Karpas-422 (cell line): ENCODE measurements at regions not wholly inside any gene's neighbourhood (a gene's known extent, or its start where the extent isn't known, plus 50 kb on each side); places are given as distances from the start of the nearest gene placed in this dataset.

Experiments
- DNase-seq: peaks from one replicate; pipeline ENCODE4 v3.0.0-alpha.2; 2015
- H2AFZ ChIP-seq: fragments of 200-600 bp; sonication (generic); 2 replicates; pipeline ENCODE4 v1.6.1; 2014; ENCODE audit warnings: antibody characterized with exemption, low read length, mixed read lengths
- H3K27ac ChIP-seq: fragments of 200-600 bp; sonication (generic); 2 replicates; pipeline ENCODE4 v1.5.1; 2014; ENCODE audit warnings: mild to moderate bottlenecking, low read length, moderate library complexity
- H3K27me3 ChIP-seq: fragments of 200-600 bp; sonication (generic); 2 replicates; pipeline ENCODE4 v1.6.1; 2014; ENCODE audit warnings: low read length, mixed read lengths
- H3K36me3 ChIP-seq: fragments of 200-600 bp; sonication (generic); 2 replicates; pipeline ENCODE4 v1.6.1; 2014; ENCODE audit warnings: low read length, mixed read lengths; ENCODE audit not compliant: insufficient read depth
- H3K4me1 ChIP-seq: fragments of 200-600 bp; sonication (generic); 2 replicates; pipeline ENCODE4 v1.6.1; 2014; ENCODE audit warnings: mild to moderate bottlenecking, low read length, mixed read lengths
- H3K4me2 ChIP-seq: fragments of 200-600 bp; sonication (generic); 2 replicates; pipeline ENCODE4 v1.6.1; 2014; ENCODE audit warnings: low read length, low read depth, mild to moderate bottlenecking; ENCODE audit not compliant: poor library complexity, severe bottlenecking
- H3K4me3 ChIP-seq: fragments of 200-600 bp; sonication (generic); 2 replicates; pipeline ENCODE4 v1.5.1; 2014; ENCODE audit warnings: mild to moderate bottlenecking, antibody characterized with exemption, low read length, mixed read lengths
- H3K79me2 ChIP-seq: fragments of 200-600 bp; sonication (generic); 2 replicates; pipeline ENCODE4 v1.6.1; 2014; ENCODE audit warnings: mild to moderate bottlenecking, low read length, mixed read lengths
- H3K9ac ChIP-seq: fragments of 200-600 bp; sonication (generic); 2 replicates; pipeline ENCODE4 v1.6.0; 2014; ENCODE audit warnings: low read length
- H3K9me2 ChIP-seq: fragments of 200-600 bp; sonication (generic), shearing (Covaris generic); replicated peaks from 2 replicates; pipeline ENCODE4 v1.6.0; 2014; ENCODE audit warnings: mild to moderate bottlenecking, low read length, moderate library complexity; ENCODE audit not compliant: insufficient read depth
- H3K9me3 ChIP-seq: fragments of 300-700, 200-600 bp; sonication (generic); 2 replicates; pipeline ENCODE4 v1.6.1; 2014; ENCODE audit warnings: low read length, mixed read lengths
- H4K20me1 ChIP-seq: fragments of 200-600 bp; sonication (generic); 2 replicates; pipeline ENCODE4 v1.6.1; 2014; ENCODE audit warnings: mild to moderate bottlenecking, antibody characterized with exemption, low read length, low read depth; ENCODE audit not compliant: insufficient read depth

DNA sequence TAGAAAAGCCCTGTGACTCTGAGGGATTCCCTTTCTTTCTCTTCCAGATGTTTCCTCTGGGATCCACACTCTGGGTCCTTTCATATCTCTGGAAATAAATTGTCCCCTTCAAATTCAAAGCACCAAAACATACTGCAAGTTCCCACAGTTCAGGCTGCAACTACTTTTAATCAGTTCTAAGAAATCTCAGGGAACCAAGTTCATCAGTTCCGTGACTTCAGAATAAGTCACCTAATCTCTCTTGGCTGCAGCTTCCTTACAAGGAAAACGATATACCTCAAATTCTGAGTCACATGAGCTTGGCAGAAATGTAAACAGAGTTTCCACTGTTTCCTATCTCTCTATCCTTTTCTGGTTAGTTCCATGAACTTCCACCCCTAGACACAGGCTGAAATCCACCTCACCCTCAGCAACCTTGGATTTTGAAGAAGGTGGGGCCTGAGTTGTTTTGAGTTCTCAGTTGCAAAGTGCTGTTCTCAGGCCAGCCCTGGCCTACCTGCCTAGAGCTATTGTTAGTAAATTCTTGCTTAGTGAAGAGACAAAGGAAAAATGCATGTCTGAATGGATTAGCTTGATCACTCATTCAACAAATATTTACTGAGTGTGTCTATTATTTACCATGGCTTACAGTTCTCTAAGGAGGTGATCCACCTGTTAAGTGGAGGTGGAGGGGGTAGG is 59.3 kb upstream of the IL6 start:
- DNase-seq = no peak
- H3K9me3 ChIP-seq = no peaks in the 10 kb centered on the region
- no peaks in the 10 kb centered on the region for H3K9me2 ChIP-seq
- H3K36me3 ChIP-seq = no peaks in the 10 kb centered on the region
- H2AFZ ChIP-seq = no peak overlapping the region
- no peak overlapping the region for H3K4me3 ChIP-seq
- no peaks in the 10 kb centered on the region; the same call in 1 of the 2 replicates for H3K27me3 ChIP-seq
- no peak overlapping the region for H3K4me2 ChIP-seq
- H3K9ac ChIP-seq = no peak overlapping the region
- H3K27ac ChIP-seq = no peak overlapping the region
- H3K4me1 ChIP-seq = peaks cover 7% of the 10 kb centered on the region
- no peaks in the 10 kb centered on the region for H3K79me2 ChIP-seq
- H4K20me1 ChIP-seq = no peaks in the 10 kb centered on the region

DNA sequence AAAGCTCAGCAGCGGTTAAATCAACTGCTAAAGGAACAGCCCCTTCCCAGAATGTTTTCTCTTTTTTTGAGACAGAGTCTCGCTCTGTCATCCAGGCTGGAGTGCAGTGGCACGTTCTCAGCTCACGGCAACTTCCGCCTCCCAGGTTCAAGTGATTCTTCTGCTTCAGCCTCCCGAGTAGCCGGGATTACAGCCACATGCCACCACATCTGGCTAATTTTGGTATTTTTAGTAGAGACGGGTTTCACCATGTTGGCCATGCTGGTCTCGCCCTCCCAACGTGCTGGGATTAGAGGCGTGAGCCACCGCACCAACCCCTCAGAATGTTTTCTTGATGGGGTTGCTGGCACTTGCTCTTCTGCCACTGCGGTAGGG is 59.8 kb upstream of the IL6 start:
- no peak overlapping the region for H2AFZ ChIP-seq
- no peak overlapping the region for H3K9ac ChIP-seq
- no peaks in the 10 kb centered on the region; the same call in 1 of the 2 replicates for H3K27me3 ChIP-seq
- H4K20me1 ChIP-seq = no peaks in the 10 kb centered on the region
- H3K9me2 ChIP-seq = no peaks in the 10 kb centered on the region
- H3K4me2 ChIP-seq = no peak overlapping the region
- H3K36me3 ChIP-seq = no peaks in the 10 kb centered on the region
- H3K79me2 ChIP-seq = no peaks in the 10 kb centered on the region
- peaks cover 12% of the 10 kb centered on the region for H3K4me1 ChIP-seq
- DNase-seq = no peak
- no peaks in the 10 kb centered on the region for H3K9me3 ChIP-seq
- H3K27ac ChIP-seq = no peak overlapping the region
- H3K4me3 ChIP-seq = no peak overlapping the region

DNA sequence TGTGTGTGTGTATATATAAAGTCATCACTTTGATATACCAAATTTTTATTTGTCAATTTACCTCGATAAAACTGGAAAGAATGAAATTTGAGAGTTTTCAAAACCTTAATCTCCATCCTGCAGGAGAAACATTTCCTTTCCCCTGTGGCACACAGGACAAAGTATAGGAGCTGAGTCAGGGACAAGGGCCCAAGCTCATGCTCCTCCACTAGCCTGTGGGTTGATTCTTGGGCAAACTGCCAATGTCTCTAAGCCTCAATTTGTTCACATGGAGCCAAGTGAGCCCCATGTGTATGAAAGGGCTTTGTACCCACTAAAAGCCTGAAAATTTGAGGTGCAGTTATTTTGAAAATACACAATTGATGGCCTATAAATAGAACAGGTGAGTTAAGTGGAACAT is 60.3 kb upstream of the IL6 start:
- H3K27me3 ChIP-seq = no peaks in the 10 kb centered on the region; the same call in 1 of the 2 replicates
- no peak for DNase-seq
- no peaks in the 10 kb centered on the region for H3K9me3 ChIP-seq
- no peak overlapping the region for H3K9ac ChIP-seq
- H4K20me1 ChIP-seq = no peaks in the 10 kb centered on the region
- H3K36me3 ChIP-seq = no peaks in the 10 kb centered on the region
- H2AFZ ChIP-seq = no peak overlapping the region
- no peak overlapping the region for H3K4me2 ChIP-seq
- peaks cover 16% of the 10 kb centered on the region for H3K4me1 ChIP-seq
- H3K27ac ChIP-seq = no peak overlapping the region
- no peak overlapping the region for H3K4me3 ChIP-seq
- no peaks in the 10 kb centered on the region for H3K79me2 ChIP-seq
- H3K9me2 ChIP-seq = no peaks in the 10 kb centered on the region

DNA sequence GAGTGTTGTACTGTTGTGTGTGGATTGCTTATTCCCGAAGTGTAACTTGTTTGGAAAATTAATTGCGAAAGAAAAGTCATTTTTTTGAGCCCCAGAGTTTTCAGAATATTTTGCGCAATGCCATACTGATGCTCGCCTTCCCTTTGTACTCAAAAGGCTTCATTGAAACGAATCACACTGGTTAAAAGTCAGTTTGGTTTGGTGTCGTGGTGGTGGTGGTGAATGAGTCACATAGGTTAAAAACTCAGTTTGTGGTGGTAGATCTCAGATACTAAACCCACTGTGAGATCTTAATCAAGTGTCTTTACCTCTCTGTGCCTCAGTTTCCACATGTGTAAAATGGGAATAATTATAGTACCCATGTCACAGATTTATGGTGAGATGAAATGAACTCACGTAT is 61.1 kb upstream of the IL6 start:
- no peak for DNase-seq
- no peak overlapping the region for H3K27ac ChIP-seq
- no peak overlapping the region for H3K9ac ChIP-seq
- H3K9me2 ChIP-seq = no peaks in the 10 kb centered on the region
- H4K20me1 ChIP-seq = no peaks in the 10 kb centered on the region
- peaks cover 11% of the 10 kb centered on the region for H3K4me1 ChIP-seq
- no peak overlapping the region for H2AFZ ChIP-seq
- no peaks in the 10 kb centered on the region for H3K9me3 ChIP-seq
- H3K4me3 ChIP-seq = no peak overlapping the region
- H3K79me2 ChIP-seq = no peaks in the 10 kb centered on the region
- no peak overlapping the region for H3K4me2 ChIP-seq
- no peaks in the 10 kb centered on the region for H3K27me3 ChIP-seq
- H3K36me3 ChIP-seq = no peaks in the 10 kb centered on the region

DNA sequence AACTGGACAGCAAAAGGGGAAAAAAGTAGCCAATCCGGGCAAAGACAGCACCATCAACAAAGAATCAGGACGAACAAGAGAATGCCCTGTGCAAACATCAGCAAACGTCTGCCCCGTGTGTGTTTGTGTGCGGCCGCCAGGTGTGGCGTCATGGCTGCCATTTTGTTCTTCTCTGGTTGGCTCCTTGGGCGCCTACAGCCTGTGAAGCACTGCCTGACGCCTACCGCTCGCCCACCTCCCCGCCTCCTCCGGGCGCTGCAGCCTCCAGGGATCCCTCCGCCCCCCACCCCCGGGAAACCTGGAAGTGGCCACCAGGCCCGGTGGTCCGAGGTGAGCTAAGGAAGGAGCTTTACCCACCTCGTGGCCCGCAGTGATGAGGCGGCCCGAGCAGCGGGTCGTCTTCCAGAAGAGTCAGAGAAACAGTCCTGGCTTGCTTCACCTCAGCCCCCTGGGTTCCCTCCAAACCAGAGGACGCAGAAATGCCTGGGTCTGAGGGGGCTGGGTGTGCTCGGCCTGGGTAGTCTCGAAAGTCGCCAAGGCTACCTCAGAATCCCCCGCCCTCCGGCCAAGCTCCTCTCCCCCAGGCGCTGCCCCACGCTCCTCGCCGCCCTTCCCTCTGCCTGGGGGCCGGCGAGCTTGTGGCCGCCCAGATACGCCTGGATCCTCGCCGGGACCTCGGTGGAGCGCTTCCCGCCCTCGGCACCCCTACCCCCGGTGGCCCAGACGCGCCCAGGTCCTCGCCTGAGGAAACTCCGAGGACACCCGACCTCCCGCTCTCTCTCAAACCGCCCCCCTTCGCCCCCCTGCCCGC is 61.8 kb upstream of the IL6 start:
- Histone ChIP-seq H3K4me3 (no peak overlapping the region), H3K9me2 (no peaks in the 10 kb centered on the region), H4K20me1 (no peaks in the 10 kb centered on the region), H3K9ac (no peak overlapping the region), H3K27me3 (no peaks in the 10 kb centered on the region), H3K36me3 (no peaks in the 10 kb centered on the region), H3K79me2 (no peaks in the 10 kb centered on the region), H3K4me1 (peaks cover 10% of the 10 kb centered on the region), H2AFZ (no peak overlapping the region), H3K27ac (no peak overlapping the region), H3K9me3 (no peaks in the 10 kb centered on the region), H3K4me2 (no peak overlapping the region)
- no peak for DNase-seq

DNA sequence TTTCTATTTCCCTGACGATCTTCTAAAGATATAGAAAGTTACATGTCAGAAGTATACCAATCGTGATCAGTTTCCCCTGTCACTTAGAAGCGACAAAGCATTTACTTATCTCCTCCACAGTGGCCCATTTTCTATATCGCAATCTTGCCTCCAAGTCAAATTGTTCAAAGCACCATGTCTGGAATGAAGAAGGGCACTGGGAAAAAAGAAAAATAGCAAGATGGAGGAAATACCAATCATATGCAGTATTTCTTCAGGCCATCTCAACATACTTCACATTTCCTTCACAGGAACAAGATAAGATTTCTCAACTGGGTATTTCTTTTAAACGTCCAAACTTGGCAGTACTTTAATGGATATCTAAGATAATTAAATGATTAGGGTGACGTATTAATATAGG is 63.3 kb upstream of the IL6 start:
- H3K27me3 ChIP-seq = no peaks in the 10 kb centered on the region
- no peaks in the 10 kb centered on the region for H3K79me2 ChIP-seq
- no peak overlapping the region for H3K4me3 ChIP-seq
- H3K9me2 ChIP-seq = no peaks in the 10 kb centered on the region
- no peak overlapping the region for H2AFZ ChIP-seq
- H3K36me3 ChIP-seq = no peaks in the 10 kb centered on the region
- peaks cover 10% of the 10 kb centered on the region for H3K4me1 ChIP-seq
- H3K27ac ChIP-seq = no peak overlapping the region
- DNase-seq = no peak
- no peak overlapping the region for H3K4me2 ChIP-seq
- H3K9ac ChIP-seq = no peak overlapping the region
- no peaks in the 10 kb centered on the region for H3K9me3 ChIP-seq
- H4K20me1 ChIP-seq = no peaks in the 10 kb centered on the region

DNA sequence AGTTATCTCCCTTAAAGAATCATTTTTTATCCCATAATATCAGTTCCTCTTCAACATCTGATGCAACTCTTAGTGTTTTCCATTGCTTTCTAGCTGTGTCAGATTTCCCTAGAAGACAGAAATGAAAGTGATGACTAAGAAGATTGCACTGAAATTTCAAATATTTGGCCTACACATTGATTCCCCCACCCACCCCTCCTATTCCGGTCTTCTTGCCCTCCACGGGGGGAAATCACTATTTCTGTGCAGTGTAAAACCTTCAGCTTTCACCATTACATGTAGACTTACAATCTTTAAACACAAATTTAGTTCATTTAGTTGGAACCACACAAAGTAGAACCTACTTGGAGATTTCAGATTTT is 63.7 kb upstream of the IL6 start:
- H3K79me2 ChIP-seq = no peaks in the 10 kb centered on the region
- no peaks in the 10 kb centered on the region for H3K27me3 ChIP-seq
- DNase-seq = no peak
- no peaks in the 10 kb centered on the region for H3K9me3 ChIP-seq
- no peak overlapping the region for H3K4me2 ChIP-seq
- no peaks in the 10 kb centered on the region for H3K36me3 ChIP-seq
- no peak overlapping the region for H3K27ac ChIP-seq
- H3K9ac ChIP-seq = no peak overlapping the region
- no peak overlapping the region for H2AFZ ChIP-seq
- no peaks in the 10 kb centered on the region for H3K9me2 ChIP-seq
- H3K4me3 ChIP-seq = no peak overlapping the region
- H3K4me1 ChIP-seq = peaks cover 10% of the 10 kb centered on the region
- H4K20me1 ChIP-seq = no peaks in the 10 kb centered on the region

GRCh38 chr7:22662556-22663356 is 64.2 kb upstream of the IL6 start:
- no peak for DNase-seq
- H3K27me3 ChIP-seq = no peaks in the 10 kb centered on the region
- no peak overlapping the region for H3K27ac ChIP-seq
- no peak overlapping the region for H3K4me3 ChIP-seq
- no peaks in the 10 kb centered on the region for H3K36me3 ChIP-seq
- H3K79me2 ChIP-seq = no peaks in the 10 kb centered on the region
- H3K4me1 ChIP-seq = peaks cover 10% of the 10 kb centered on the region
- H3K4me2 ChIP-seq = no peak overlapping the region
- no peaks in the 10 kb centered on the region for H3K9me3 ChIP-seq
- H3K9me2 ChIP-seq = no peaks in the 10 kb centered on the region
- H3K9ac ChIP-seq = no peak overlapping the region
- H4K20me1 ChIP-seq = no peaks in the 10 kb centered on the region
- H2AFZ ChIP-seq = no peak overlapping the region
